GM19395 (cell line): ENCODE measurements at regions not wholly inside any gene's neighbourhood (a gene's known extent, or its start where the extent isn't known, plus 50 kb on each side); places are given as distances from the start of the nearest gene placed in this dataset.
"Not testable (repeated sequence)": the region's sequence is repeated elsewhere in the genome, so short reads cannot be mapped to it uniquely, and the experiment has no call there.

ENCODE experiments used
- ATAC-seq: cut with Tn5 transposase; IDR thresholded peaks from one replicate; pipeline ENCODE4 v1.9.1; 2021; ENCODE audit warnings: mild to moderate bottlenecking, moderate library complexity; ENCODE audit not compliant: unreplicated experiment

GRCh38 chr9:40939201-40939887 lies 189.1 kb downstream of the FOXD4L6 start:
- not testable (repeated sequence) for ATAC-seq

- ATAC-seq = no peak
Observed at GRCh38 chr9:40935336-40935735, 193.1 kb downstream of the FOXD4L6 start.

GRCh38 chr9:40934480-40934879 lies 194.0 kb downstream of the FOXD4L6 start:
- not testable (repeated sequence) for ATAC-seq

- ATAC-seq = not testable (repeated sequence)
Observed at GRCh38 chr9:40930426-40930825, 198.1 kb downstream of the FOXD4L6 start.

- ATAC-seq = not testable (repeated sequence)
Observed at GRCh38 chr9:40929488-40929845, 199.0 kb downstream of the FOXD4L6 start.

GRCh38 chr9:40928803-40929487 lies 199.5 kb downstream of the FOXD4L6 start:
- ATAC-seq = no peak

- ATAC-seq = no peak
Observed at GRCh38 chr9:40927851-40928802, 200.4 kb downstream of the FOXD4L6 start.

GRCh38 chr9:40927260-40927631 lies 201.2 kb downstream of the FOXD4L6 start:
- ATAC-seq = no peak

GRCh38 chr9:40926404-40927259 lies 201.8 kb downstream of the FOXD4L6 start:
- ATAC-seq = no peak

GRCh38 chr9:40925149-40925548 lies 203.3 kb downstream of the FOXD4L6 start:
- no peak for ATAC-seq

GRCh38 chr9:40916399-40916783 lies 212.1 kb downstream of the FOXD4L6 start:
- not testable (repeated sequence) for ATAC-seq

- not testable (repeated sequence) for ATAC-seq
Observed at GRCh38 chr9:40915660-40916398, 212.7 kb downstream of the FOXD4L6 start.

GRCh38 chr9:40914772-40915659 lies 213.5 kb downstream of the FOXD4L6 start:
- ATAC-seq = no peak

GRCh38 chr9:40913928-40914673 lies 214.4 kb downstream of the FOXD4L6 start:
- no peak for ATAC-seq

- no peak for ATAC-seq
Observed at GRCh38 chr9:40913096-40913719, 215.3 kb downstream of the FOXD4L6 start.

GRCh38 chr9:40912679-40913078 lies 215.8 kb downstream of the FOXD4L6 start:
- ATAC-seq = not testable (repeated sequence)

GRCh38 chr9:40911647-40912046 lies 216.8 kb downstream of the FOXD4L6 start:
- ATAC-seq = no peak

GRCh38 chr9:40910995-40911394 lies 217.5 kb downstream of the FOXD4L6 start:
- not testable (repeated sequence) for ATAC-seq
